Immature natural killer cell (primary cell): ENCODE measurements at regions not wholly inside any gene's neighbourhood (a gene's known extent, or its start where the extent isn't known, plus 50 kb on each side); places are given as distances from the start of the nearest gene placed in this dataset.

Experiments used
- DNase-seq, 3 donors: peaks; one replicate each; pipeline ENCODE4 v3.0.0; 2022; ENCODE audit warnings: mixed read lengths in 1 of 3
- H3K27ac Mint-ChIP-seq, 6 donors: one replicate each; pipeline ENCODE4 v1.8.0; 2020; ENCODE audit warnings: mixed read lengths in 6 of 6, mild to moderate bottlenecking in 5 of 6, inconsistent platforms in 4 of 6, moderate library complexity in 3 of 6
- H3K27me3 Mint-ChIP-seq, 3 donors: one replicate each; pipeline ENCODE4 v1.8.0; 2020 to 2021; ENCODE audit warnings: low read depth in 3 of 3, mild to moderate bottlenecking in 3 of 3, mixed read lengths in 3 of 3, moderate library complexity in 3 of 3, inconsistent platforms in 1 of 3
- H3K36me3 Mint-ChIP-seq, 3 donors: one replicate each; pipeline ENCODE4 v1.8.0; 2020; ENCODE audit warnings: mixed read lengths in 3 of 3, inconsistent platforms in 2 of 3, mild to moderate bottlenecking in 2 of 3
- H3K4me1 Mint-ChIP-seq, 2 donors: one replicate each; pipeline ENCODE4 v1.8.0; 2020; ENCODE audit warnings: inconsistent platforms in 2 of 2, mild to moderate bottlenecking in 2 of 2, mixed read lengths in 2 of 2, moderate library complexity in 1 of 2
- H3K4me3 Mint-ChIP-seq, 5 donors: one replicate each; pipeline ENCODE4 v1.8.0; 2020; ENCODE audit warnings: mild to moderate bottlenecking in 5 of 5, mixed read lengths in 5 of 5, inconsistent platforms in 3 of 5, moderate library complexity in 3 of 5
- H3K9me3 Mint-ChIP-seq, 6 donors: one replicate each; pipeline ENCODE4 v1.8.0; 2020; ENCODE audit warnings: mild to moderate bottlenecking in 6 of 6, mixed read lengths in 6 of 6, inconsistent platforms in 4 of 6, moderate library complexity in 3 of 6

DNA sequence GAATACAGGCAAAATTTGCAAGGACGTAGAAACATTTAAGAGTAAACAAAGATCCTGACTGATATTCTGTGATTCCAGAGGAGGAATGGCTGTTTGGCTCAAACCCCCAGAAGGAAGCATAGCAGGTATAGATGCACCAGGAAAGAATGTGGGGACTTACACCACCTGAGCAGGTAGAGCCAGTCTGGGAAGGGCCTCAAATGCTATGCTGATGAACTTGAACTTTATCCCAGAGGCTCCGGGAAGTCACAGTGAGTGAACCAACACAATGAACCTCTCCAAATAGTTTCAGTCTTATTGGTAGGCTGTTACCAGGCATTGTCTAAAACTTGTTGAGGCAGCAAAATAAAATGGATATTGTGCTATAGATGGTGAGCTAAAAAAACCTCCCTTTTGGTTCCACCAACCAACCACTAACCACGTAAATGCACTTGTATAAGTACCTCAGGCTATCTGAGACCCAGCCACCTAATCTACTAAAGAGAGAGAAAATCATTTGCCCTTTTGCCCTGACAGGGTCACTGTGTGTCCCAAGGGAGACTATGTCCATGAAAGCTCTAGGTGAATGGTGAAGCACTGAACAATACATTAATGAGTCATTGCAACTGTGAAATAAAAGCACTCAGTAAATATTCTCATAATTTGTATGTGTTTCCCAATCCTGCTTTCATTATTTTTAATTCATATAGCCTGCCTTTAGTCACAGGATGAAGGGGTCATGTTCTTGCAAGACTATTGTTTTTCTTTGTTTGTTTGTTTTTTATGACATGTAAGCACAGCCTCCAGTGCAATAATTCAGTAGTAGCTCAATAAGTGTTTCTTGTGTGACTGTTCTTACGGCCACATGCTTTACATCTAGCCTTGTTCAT lies 911.6 kb downstream of the EPHA4 start:
- DNase-seq = no peak
- Mint-ChIP-seq H3K36me3 (no peaks in the 10 kb centered on the region), H3K27ac (no peak overlapping the region), H3K4me3 (no peak overlapping the region), H3K27me3 (peaks cover 0 to 10% (median 1%) of the 10 kb centered on the region in 3 donors), H3K4me1 (no peaks in the 10 kb centered on the region), H3K9me3 (no peaks in the 10 kb centered on the region)

DNA sequence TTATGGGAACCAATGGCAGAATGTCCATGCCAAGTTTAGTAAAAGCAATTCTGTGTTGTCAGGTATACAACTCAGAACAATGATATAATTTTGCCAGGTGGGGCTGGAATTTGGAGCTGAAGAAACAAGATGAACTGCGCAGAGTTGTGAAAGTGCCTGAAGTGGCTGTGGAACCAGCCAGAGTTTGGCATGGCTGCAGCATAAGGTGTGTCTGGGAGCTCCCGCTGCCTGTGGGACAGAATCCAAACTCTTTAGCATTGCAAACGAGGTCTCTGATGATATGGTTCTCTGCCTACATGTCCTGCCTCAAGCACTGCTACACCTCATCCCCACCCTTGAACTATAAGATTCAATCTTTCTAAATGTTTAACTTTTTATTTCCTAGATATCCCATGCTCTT lies 909.7 kb downstream of the EPHA4 start:
- no peaks in the 10 kb centered on the region for H3K4me1 Mint-ChIP-seq
- H3K27ac Mint-ChIP-seq = no peak overlapping the region
- no peaks in the 10 kb centered on the region for H3K36me3 Mint-ChIP-seq
- no peak overlapping the region for H3K4me3 Mint-ChIP-seq
- DNase-seq = no peak
- H3K27me3 Mint-ChIP-seq = peaks cover 0 to 8% (median 1%) of the 10 kb centered on the region in 3 donors
- H3K9me3 Mint-ChIP-seq = no peaks in the 10 kb centered on the region

DNA sequence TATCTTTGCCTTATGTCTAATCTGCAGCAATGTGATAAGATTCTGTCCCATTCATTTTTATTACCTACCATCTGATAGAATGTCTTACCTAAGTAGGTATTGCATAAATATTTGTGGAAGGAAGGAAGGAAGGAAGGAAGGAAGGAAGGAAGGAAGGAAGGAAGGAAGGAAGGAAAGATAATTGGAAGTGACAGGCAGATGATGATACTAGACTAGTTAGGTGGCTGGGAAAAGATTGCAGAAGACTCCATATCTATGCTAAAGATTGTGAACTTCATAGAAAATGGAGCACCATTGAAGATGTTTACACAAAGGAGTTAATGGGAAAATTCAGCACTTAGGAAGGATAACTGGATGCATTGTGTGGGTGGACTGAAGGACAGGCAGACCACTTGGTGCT lies 909.0 kb downstream of the EPHA4 start:
- H3K9me3 Mint-ChIP-seq = no peaks in the 10 kb centered on the region
- peaks cover 0 to 8% (median 1%) of the 10 kb centered on the region in 3 donors for H3K27me3 Mint-ChIP-seq
- no peak for DNase-seq
- no peak overlapping the region for H3K4me3 Mint-ChIP-seq
- H3K27ac Mint-ChIP-seq = no peak overlapping the region
- no peaks in the 10 kb centered on the region for H3K4me1 Mint-ChIP-seq
- H3K36me3 Mint-ChIP-seq = no peaks in the 10 kb centered on the region

DNA sequence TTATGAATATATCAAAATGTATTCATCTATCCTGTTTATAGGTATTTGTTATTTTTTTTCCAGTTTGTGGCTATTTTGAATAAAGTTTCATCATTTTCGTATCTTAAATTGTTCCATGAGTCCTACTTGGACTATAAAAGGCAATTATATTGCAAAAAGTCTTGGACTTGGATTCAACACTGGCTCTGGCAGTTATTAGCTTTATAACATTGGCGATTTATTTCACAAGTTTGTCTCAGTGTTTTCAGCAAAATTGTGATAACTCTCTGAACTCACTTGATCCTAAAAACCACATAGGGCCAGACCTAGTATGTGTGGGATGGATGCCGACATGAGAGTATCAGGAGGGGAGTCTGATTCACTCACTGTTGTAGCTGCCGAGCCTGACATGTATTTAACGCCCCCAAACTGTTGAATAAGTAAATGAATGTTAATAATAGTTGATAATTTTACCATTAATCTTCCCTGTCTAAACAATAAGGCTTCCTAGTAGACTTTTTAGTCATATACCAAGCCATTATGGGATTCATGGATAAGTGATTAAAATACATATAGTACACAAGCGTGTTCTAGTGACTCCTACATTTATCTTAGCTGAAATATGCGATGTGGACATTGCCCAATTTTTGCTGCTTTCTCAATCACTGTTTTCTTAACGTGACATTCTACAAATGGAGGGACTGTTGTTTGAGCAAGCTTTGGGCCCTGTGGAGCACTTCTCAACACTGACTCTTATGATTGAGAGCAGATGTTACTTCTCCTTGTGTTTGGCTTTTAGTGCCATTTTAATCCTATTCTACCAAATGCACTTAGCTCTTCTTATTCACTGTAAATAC lies 907.6 kb downstream of the EPHA4 start:
- Mint-ChIP-seq H3K27me3 (no peaks in the 10 kb centered on the region), H3K4me3 (no peak overlapping the region), H3K9me3 (no peaks in the 10 kb centered on the region), H3K27ac (no peak overlapping the region), H3K36me3 (no peaks in the 10 kb centered on the region), H3K4me1 (no peaks in the 10 kb centered on the region)
- no peak for DNase-seq

GRCh38 chr2:220665108-220665471 lies 907.0 kb downstream of the EPHA4 start:
- Mint-ChIP-seq H3K27ac (no peak overlapping the region), H3K4me3 (no peak overlapping the region), H3K4me1 (no peaks in the 10 kb centered on the region), H3K36me3 (no peaks in the 10 kb centered on the region), H3K9me3 (no peaks in the 10 kb centered on the region), H3K27me3 (no peaks in the 10 kb centered on the region)
- no peak for DNase-seq

- no peaks in the 10 kb centered on the region for H3K4me1 Mint-ChIP-seq
- H3K4me3 Mint-ChIP-seq = no peak overlapping the region
- H3K27me3 Mint-ChIP-seq = peaks cover 0 to 2% (median 2%) of the 10 kb centered on the region in 3 donors
- H3K27ac Mint-ChIP-seq = no peak overlapping the region
- no peak for DNase-seq
- H3K36me3 Mint-ChIP-seq = no peaks in the 10 kb centered on the region
- H3K9me3 Mint-ChIP-seq = no peaks in the 10 kb centered on the region
Measured at GRCh38 chr2:220669324-220669723, 902.8 kb downstream of the EPHA4 start.

DNA sequence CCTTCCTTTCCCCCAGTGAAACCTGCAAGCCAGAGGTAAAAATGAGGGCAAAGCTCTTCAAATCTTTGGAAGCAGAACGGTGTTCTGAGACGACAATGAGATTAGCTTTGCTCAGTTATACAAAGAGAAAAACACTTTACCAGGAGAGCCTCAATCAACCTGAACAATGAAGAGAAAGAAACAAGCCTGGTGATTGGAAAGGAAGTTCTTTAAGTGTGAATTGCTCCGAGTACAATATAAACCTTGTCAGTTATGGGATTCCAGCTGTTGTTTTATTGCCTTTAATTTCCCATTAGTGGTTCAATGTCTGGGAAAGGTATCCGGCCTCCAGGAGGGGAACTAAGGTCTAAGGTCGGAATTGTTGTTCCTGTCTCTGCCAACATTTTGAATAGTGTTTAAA lies 901.6 kb downstream of the EPHA4 start:
- H3K36me3 Mint-ChIP-seq = no peaks in the 10 kb centered on the region
- no peak overlapping the region for H3K4me3 Mint-ChIP-seq
- no peaks in the 10 kb centered on the region for H3K9me3 Mint-ChIP-seq
- H3K27me3 Mint-ChIP-seq = peaks cover 0 to 2% (median 2%) of the 10 kb centered on the region in 3 donors
- H3K4me1 Mint-ChIP-seq = no peaks in the 10 kb centered on the region
- H3K27ac Mint-ChIP-seq = no peak overlapping the region
- no peak for DNase-seq

DNA sequence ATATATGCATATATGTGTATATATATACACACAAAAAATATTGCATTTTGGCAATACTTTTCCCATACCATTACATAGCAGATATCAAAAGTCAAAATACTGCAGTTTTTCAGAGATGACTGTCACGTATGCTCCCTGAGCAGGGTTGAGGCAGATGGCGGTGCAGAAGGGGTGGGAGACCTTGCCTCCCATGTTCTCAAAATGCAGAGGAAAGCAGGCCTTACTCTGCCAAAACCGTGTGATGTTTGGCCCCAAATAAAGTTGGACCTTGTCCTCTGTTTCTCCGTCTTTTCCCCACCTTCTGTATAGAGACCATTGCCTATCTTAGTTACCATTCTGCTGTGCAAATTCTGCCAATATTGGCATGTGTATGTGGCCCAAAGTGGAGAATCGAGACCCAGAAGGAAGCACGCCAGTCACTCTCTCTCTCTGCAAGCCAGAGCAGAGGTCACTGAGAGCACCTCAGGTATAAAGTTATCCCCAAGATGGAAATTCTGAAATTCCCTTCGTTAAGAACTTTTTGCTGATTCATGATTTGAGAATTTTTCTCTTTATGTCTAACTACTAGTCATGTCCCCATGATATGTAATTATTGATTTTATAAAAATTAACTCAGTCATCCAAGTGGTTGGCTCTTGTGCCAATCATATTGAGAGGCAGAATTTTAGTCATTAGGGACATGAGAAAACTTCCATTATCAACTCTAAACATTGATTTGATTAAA lies 898.8 kb downstream of the EPHA4 start:
- Mint-ChIP-seq H3K27me3 (peaks cover 0 to 2% (median 2%) of the 10 kb centered on the region in 3 donors), H3K4me3 (no peak overlapping the region), H3K36me3 (no peaks in the 10 kb centered on the region), H3K9me3 (no peaks in the 10 kb centered on the region), H3K27ac (no peak overlapping the region), H3K4me1 (no peaks in the 10 kb centered on the region)
- no peak for DNase-seq

DNA sequence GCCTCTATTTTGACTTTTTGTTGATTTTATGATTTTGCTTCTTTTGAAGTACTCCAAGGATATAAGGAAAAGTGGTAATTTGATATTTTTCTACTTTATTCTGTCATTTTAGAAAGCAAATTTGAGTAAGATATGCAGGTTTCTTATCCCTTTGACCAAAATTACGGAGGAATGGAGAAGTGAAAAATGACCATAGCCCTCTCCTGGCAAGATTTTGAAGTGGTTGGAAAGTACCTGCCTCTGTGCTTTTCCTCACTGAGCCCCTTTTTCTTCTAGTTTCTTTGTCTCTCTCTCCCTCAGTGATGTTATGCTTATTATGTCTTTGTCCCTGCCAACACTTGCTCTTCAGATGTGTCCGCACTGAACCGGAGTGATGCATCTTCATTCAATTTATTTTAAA lies 898.1 kb downstream of the EPHA4 start:
- no peaks in the 10 kb centered on the region for H3K4me1 Mint-ChIP-seq
- no peak overlapping the region for H3K4me3 Mint-ChIP-seq
- no peak for DNase-seq
- no peaks in the 10 kb centered on the region for H3K36me3 Mint-ChIP-seq
- H3K9me3 Mint-ChIP-seq = no peaks in the 10 kb centered on the region
- no peak overlapping the region for H3K27ac Mint-ChIP-seq
- H3K27me3 Mint-ChIP-seq = peaks cover 0 to 2% (median 2%) of the 10 kb centered on the region in 3 donors

- H3K4me3 Mint-ChIP-seq = no peak overlapping the region
- H3K9me3 Mint-ChIP-seq = no peaks in the 10 kb centered on the region
- H3K36me3 Mint-ChIP-seq = no peaks in the 10 kb centered on the region
- H3K27me3 Mint-ChIP-seq = peaks cover 2 to 7% (median 2%) of the 10 kb centered on the region in 3 donors
- no peaks in the 10 kb centered on the region for H3K4me1 Mint-ChIP-seq
- no peak for DNase-seq
- no peak overlapping the region for H3K27ac Mint-ChIP-seq
Measured at GRCh38 chr2:220676695-220677094, 895.4 kb downstream of the EPHA4 start.

DNA sequence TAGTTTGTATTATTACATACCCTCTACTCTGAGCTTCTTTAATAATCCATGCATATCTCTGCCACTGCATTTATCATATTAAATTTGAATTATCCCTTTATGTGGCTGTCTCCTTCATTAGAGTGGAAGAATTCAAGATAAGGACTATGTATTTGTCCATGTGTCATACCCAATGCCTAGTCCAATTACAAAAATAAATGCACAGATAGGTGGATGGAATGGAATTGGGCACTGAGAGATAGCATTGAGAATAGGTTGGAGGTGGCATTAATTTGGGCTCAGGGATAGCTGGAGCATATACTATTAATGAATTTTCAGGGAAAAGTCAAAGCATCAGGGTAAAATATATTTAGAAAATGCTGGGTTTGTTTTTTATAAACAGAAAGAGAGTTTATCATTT lies 893.2 kb downstream of the EPHA4 start:
- Mint-ChIP-seq H3K27me3 (peaks cover 0 to 5% (median 2%) of the 10 kb centered on the region in 3 donors), H3K27ac (no peak overlapping the region), H3K4me3 (no peak overlapping the region), H3K36me3 (no peaks in the 10 kb centered on the region), H3K4me1 (no peaks in the 10 kb centered on the region), H3K9me3 (no peaks in the 10 kb centered on the region)
- no peak for DNase-seq

DNA sequence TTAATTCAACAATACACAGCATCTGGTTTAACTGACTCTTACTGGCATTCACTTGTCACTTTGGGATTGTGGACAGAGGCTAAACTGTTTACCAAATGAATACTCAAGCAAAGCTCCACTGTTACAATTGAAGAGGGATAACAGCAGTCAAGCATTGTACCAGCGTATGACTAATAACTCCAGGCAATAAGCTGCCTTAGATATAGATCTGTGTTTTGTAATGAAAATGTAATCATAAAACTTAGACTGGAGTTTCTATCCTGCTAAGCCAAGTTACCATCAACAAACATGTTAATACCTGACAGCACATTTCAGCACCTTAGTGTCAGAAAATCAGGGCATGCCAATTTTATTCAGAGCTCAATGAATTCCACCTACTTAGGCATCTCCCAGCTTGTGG lies 889.5 kb downstream of the EPHA4 start:
- Mint-ChIP-seq H3K36me3 (no peaks in the 10 kb centered on the region), H3K4me1 (no peaks in the 10 kb centered on the region), H3K27me3 (peaks cover 4 to 12% (median 8%) of the 10 kb centered on the region in 3 donors), H3K9me3 (no peaks in the 10 kb centered on the region), H3K27ac (no peak overlapping the region), H3K4me3 (no peak overlapping the region)
- no peak for DNase-seq

DNA sequence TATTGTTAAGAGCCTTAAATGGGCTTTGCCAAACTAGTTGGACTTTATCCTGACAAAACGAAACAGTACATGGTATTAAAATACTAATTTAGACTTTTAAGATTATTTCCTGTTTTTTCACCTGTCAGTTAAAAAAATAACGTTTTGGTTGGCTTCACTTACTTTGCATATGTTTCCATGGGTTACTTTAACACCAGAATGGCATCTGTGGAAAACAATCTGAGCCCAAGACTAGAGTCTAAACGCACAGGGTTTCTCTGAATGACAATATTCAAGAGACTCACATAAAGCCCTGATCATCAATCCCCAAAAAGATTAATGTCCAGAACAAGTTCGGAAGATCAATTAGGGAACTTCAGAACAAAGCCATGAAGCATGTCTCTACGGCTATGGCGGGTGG lies 888.0 kb downstream of the EPHA4 start:
- no peak overlapping the region for H3K27ac Mint-ChIP-seq
- H3K27me3 Mint-ChIP-seq = peaks cover 4 to 15% (median 8%) of the 10 kb centered on the region in 3 donors

More for the DNA sequence above, 888.0 kb downstream of the EPHA4 start:
- Mint-ChIP-seq H3K4me3 (no peak overlapping the region), H3K4me1 (no peaks in the 10 kb centered on the region), H3K36me3 (no peaks in the 10 kb centered on the region), H3K9me3 (no peaks in the 10 kb centered on the region)
- DNase-seq = no peak
